ENCODE measurements at regions not wholly inside any gene's neighbourhood (a gene's known extent, or its start where the extent isn't known, plus 50 kb on each side); places are given as distances from the start of the nearest gene placed in this dataset.

DNA sequence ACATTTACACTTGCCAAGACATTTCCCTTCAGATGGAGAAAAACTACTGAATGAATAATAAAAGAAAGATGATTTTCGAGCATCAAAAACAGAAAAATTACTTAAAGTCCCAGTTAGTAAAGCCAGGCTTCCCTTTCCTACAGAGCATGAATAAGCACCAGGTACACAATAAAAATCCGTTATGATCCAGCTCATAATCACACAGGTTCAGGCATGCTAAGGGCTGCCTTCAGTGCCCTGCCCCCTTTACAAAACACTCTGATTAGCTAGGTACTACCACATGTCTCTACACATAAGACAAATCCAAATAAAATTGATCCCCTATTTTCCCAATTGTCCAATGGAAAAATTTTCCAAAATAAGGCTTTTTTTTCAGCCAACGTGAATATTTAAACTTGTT, 413.2 kb upstream of the LRATD1 start:
- dilution Hi-C loops (cut with MboI; ENCODE audit: extremely low pct_ligation_motif_present, low sequenced_read_pairs), result no loop called here
- Histone ChIP-seq H3K9me3 (replicated peaks; ENCODE audit: control insufficient read depth, insufficient read depth, low read length) (peaks cover 4% of the 10 kb centered on the region), H3K9ac (replicated peaks; ENCODE audit: extremely low read depth, insufficient read depth, low read length) (no peak overlapping the region), H3K79me2 (ENCODE audit: control insufficient read depth, insufficient read depth, low read length) (no peaks in the 10 kb centered on the region), H3K9me1 (replicated peaks; ENCODE audit: control insufficient read depth, extremely low read depth, insufficient read depth, low read length) (no peaks in the 10 kb centered on the region), H3K4me3 (replicated peaks in 1 of 3; ENCODE audit: insufficient read depth in 1 of 3, low read depth in 1 of 3, low read length in 3 of 3) (no peak overlapping the region), H2AFZ (ENCODE audit: low read depth, low read length) (no peak overlapping the region), H3K4me2 (ENCODE audit: insufficient read depth, low read length) (no peak overlapping the region), H4K20me1 (replicated peaks; ENCODE audit: control insufficient read depth, extremely low read depth, insufficient read depth, low read length) (no peaks in the 10 kb centered on the region), H3K4me1 (ENCODE audit: control insufficient read depth, extremely low read depth, insufficient read depth, low read length) (no peaks in the 10 kb centered on the region), H3K27me3 (ENCODE audit: control insufficient read depth in 2 of 2, insufficient read depth in 2 of 2, low read length in 2 of 2) (no peaks in the 10 kb centered on the region), H3K36me3 (ENCODE audit: control insufficient read depth in 2 of 2, extremely low read depth in 1 of 2, insufficient read depth in 2 of 2, low read length in 2 of 2) (no peaks in the 10 kb centered on the region), H3K27ac (ENCODE audit: insufficient read depth, low read depth, low read length) (no peak overlapping the region)
- ChIA-PET POLR2A (no interaction called here), CTCF (no interaction called here)
- intact Hi-C loops (cut with micrococcal nuclease), result no loop called here
- FAIRE-seq (no peak), DNase-seq (ENCODE audit: low read depth, low spot score) (no peak)
- no TSS peak for BruUV-seq (replicated peaks)
- no peak for TF ChIP-seq POLR2A (IDR thresholded peaks at IDR 0.05; ENCODE audit: low read depth, low read length)
- no peak for TF ChIP-seq GATA2 (IDR thresholded peaks at IDR 0.05; ENCODE audit: insufficient read depth, insufficient read length, low read depth, low read length)
- TF ChIP-seq EZH2 (IDR thresholded peaks at IDR 0.05; ENCODE audit: borderline replicate concordance, low read depth, low read length, severe bottlenecking), result no peak
- TF ChIP-seq, protein P1, sequence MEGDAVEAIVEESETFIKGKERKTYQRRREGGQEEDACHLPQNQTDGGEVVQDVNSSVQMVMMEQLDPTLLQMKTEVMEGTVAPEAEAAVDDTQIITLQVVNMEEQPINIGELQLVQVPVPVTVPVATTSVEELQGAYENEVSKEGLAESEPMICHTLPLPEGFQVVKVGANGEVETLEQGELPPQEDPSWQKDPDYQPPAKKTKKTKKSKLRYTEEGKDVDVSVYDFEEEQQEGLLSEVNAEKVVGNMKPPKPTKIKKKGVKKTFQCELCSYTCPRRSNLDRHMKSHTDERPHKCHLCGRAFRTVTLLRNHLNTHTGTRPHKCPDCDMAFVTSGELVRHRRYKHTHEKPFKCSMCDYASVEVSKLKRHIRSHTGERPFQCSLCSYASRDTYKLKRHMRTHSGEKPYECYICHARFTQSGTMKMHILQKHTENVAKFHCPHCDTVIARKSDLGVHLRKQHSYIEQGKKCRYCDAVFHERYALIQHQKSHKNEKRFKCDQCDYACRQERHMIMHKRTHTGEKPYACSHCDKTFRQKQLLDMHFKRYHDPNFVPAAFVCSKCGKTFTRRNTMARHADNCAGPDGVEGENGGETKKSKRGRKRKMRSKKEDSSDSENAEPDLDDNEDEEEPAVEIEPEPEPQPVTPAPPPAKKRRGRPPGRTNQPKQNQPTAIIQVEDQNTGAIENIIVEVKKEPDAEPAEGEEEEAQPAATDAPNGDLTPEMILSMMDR (IDR thresholded peaks at IDR 0.05; ENCODE audit: extremely low read depth in 1 of 2, insufficient read depth in 1 of 2, low read depth in 1 of 2, low read length in 2 of 2), result no peak
- no peak for TF ChIP-seq MYC (IDR thresholded peaks at IDR 0.05; ENCODE audit: low read depth, low read length)

DNA sequence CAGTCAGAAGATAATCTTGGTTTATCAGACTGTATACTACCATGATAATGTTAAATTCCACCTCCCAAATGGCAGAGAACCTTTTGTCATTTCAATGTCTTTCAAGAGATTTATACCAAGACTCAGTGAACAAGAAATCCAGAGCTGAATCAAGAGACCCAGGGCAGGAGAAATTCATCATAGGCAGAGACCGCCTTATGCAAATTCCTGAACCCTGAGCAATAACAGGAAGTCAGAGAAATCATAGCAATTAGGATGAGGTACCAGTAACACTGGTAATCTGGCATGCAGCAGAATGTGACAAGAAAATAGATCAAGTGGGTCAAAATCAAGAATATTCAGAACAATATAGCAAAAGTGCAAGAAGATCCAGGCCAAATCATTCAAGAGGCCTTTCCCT, 412.4 kb upstream of the LRATD1 start:
- Histone ChIP-seq H3K9me3 (replicated peaks; ENCODE audit: control insufficient read depth, insufficient read depth, low read length) (peaks cover 4% of the 10 kb centered on the region), H3K27ac (ENCODE audit: insufficient read depth, low read depth, low read length) (no peak overlapping the region), H4K20me1 (replicated peaks; ENCODE audit: control insufficient read depth, extremely low read depth, insufficient read depth, low read length) (no peaks in the 10 kb centered on the region), H3K79me2 (ENCODE audit: control insufficient read depth, insufficient read depth, low read length) (no peaks in the 10 kb centered on the region), H3K36me3 (ENCODE audit: control insufficient read depth in 2 of 2, extremely low read depth in 1 of 2, insufficient read depth in 2 of 2, low read length in 2 of 2) (no peaks in the 10 kb centered on the region), H3K9me1 (replicated peaks; ENCODE audit: control insufficient read depth, extremely low read depth, insufficient read depth, low read length) (no peaks in the 10 kb centered on the region), H3K4me2 (ENCODE audit: insufficient read depth, low read length) (no peak overlapping the region), H3K4me1 (ENCODE audit: control insufficient read depth, extremely low read depth, insufficient read depth, low read length) (no peaks in the 10 kb centered on the region), H2AFZ (ENCODE audit: low read depth, low read length) (no peak overlapping the region), H3K9ac (replicated peaks; ENCODE audit: extremely low read depth, insufficient read depth, low read length) (no peak overlapping the region), H3K27me3 (ENCODE audit: control insufficient read depth in 2 of 2, insufficient read depth in 2 of 2, low read length in 2 of 2) (no peaks in the 10 kb centered on the region), H3K4me3 (replicated peaks in 1 of 3; ENCODE audit: insufficient read depth in 1 of 3, low read depth in 1 of 3, low read length in 3 of 3) (no peak overlapping the region)
- TF ChIP-seq MYC (IDR thresholded peaks at IDR 0.05; ENCODE audit: low read depth, low read length) (no peak), POLR2A (IDR thresholded peaks at IDR 0.05; ENCODE audit: low read depth, low read length) (no peak), GATA2 (IDR thresholded peaks at IDR 0.05; ENCODE audit: insufficient read depth, insufficient read length, low read depth, low read length) (no peak), JUN (IDR thresholded peaks at IDR 0.05; ENCODE audit: borderline replicate concordance, insufficient read depth, insufficient read length, low read depth) (no peak), FOS (IDR thresholded peaks at IDR 0.05; ENCODE audit: borderline replicate concordance, insufficient read depth, low read length) (no peak)
- TF ChIP-seq, protein P2, sequence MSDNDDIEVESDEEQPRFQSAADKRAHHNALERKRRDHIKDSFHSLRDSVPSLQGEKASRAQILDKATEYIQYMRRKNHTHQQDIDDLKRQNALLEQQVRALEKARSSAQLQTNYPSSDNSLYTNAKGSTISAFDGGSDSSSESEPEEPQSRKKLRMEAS (IDR thresholded peaks at IDR 0.05; ENCODE audit: insufficient read depth, insufficient read length), result no peak
- intact Hi-C loops (cut with micrococcal nuclease) (no loop called here), dilution Hi-C loops (cut with MboI; ENCODE audit: extremely low pct_ligation_motif_present, low sequenced_read_pairs) (no loop called here)
- DNase-seq (ENCODE audit: low read depth, low spot score) (no peak), FAIRE-seq (no peak)
- POLR2A ChIA-PET, result no interaction called here
- no TSS peak for BruUV-seq (replicated peaks)
- CTCF ChIA-PET, result no interaction called here

All from endothelial cell of umbilical vein (primary cell).